Loucy (cell line): ENCODE measurements at regions not wholly inside any gene's neighbourhood (a gene's known extent, or its start where the extent isn't known, plus 50 kb on each side); places are given as distances from the start of the nearest gene placed in this dataset.

Experiments used
- EZH2phosphoT487 ChIP-seq: fragments of 200-600 bp; IDR thresholded peaks from 2 replicates; pipeline ENCODE4 v1.6.1; 2018; ENCODE audit warnings: antibody characterized with exemption, mild to moderate bottlenecking, moderate library complexity, borderline replicate concordance
- TF ChIP-seq, protein P1 (sequence below): fragments of 200-600 bp; sonication (generic); conservative IDR thresholded peaks from 2 replicates; pipeline ENCODE4 v1.5.1; 2014; ENCODE audit warnings: mild to moderate bottlenecking, antibody characterized with exemption, low read length

DNA sequence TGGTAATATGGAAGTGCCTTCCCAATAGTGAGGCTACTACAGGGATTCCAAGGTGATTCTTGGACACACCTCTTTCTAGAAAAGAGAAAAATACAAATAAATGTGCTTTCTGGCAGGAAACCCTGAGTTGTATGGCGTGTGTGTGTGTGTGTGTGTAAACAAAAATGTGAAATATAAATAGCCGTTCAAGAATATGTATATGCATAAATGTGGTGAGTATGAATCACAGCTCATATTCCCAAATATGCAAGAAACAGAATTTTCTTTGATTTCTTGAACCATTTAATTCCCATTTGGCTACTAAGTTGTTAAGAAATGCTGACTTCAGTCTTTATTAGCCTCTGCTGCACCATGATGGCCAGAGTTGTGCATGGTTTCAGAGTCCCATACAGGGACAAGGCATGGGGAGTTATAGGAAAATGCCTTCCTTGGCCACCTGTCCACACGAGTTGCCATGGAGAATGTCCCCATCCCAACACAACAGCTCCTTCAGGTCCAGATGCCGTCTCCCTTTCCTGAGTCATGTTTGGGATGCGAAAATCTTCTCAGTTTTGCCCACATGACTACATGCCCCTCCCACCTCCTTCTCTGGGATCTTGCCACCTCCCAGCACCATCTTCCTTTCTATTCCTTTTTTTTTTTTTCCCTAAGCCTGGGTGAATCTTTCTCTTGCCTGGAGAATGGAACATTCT lies 312.4 kb upstream of the ECI2 start:
- TF ChIP-seq, protein P1, sequence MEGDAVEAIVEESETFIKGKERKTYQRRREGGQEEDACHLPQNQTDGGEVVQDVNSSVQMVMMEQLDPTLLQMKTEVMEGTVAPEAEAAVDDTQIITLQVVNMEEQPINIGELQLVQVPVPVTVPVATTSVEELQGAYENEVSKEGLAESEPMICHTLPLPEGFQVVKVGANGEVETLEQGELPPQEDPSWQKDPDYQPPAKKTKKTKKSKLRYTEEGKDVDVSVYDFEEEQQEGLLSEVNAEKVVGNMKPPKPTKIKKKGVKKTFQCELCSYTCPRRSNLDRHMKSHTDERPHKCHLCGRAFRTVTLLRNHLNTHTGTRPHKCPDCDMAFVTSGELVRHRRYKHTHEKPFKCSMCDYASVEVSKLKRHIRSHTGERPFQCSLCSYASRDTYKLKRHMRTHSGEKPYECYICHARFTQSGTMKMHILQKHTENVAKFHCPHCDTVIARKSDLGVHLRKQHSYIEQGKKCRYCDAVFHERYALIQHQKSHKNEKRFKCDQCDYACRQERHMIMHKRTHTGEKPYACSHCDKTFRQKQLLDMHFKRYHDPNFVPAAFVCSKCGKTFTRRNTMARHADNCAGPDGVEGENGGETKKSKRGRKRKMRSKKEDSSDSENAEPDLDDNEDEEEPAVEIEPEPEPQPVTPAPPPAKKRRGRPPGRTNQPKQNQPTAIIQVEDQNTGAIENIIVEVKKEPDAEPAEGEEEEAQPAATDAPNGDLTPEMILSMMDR, result no peak
- no peak for TF ChIP-seq EZH2phosphoT487
